Gastrocnemius medialis (tissue), 4 donors: ENCODE measurements at regions not wholly inside any gene's neighbourhood (a gene's known extent, or its start where the extent isn't known, plus 50 kb on each side); places are given as distances from the start of the nearest gene placed in this dataset.

ENCODE experiments used
- ATAC-seq, 2 donors: fragments of 150-250 bp; one replicate each; pipeline ENCODE4 v1.9.1; 2016
- DNase-seq, 2 donors: peaks; one replicate each; pipeline ENCODE4 v3.0.0-alpha.2; 2019
- H3K27ac ChIP-seq, 4 donors: fragments of 200-600 bp; sonication (generic); 1 replicate in 1 of 4; 2 replicates in 3 of 4; pipeline ENCODE4 v1.5.1; 2016 to 2018; ENCODE audit warnings: mild to moderate bottlenecking in 2 of 4, moderate library complexity in 1 of 4
- H3K27me3 ChIP-seq, 3 donors: fragments of 200-600 bp; sonication (generic) in 2 of 3; 1 replicate in 1 of 3; 2 replicates in 2 of 3; pipeline versions ENCODE4 v1.5.1 to v1.6.0; 2016 to 2019; ENCODE audit warnings: mild to moderate bottlenecking in 1 of 3, moderate library complexity in 1 of 3
- H3K36me3 ChIP-seq, 2 donors: fragments of 200-600 bp; sonication (generic) in 1 of 2; one replicate each; pipeline ENCODE4 v1.5.1; 2017 to 2018
- H3K4me1 ChIP-seq, 2 donors: fragments of 200-600 bp; sonication (generic) in 1 of 2; one replicate each; pipeline ENCODE4 v1.5.1; 2016 to 2017; ENCODE audit warnings: mild to moderate bottlenecking in 2 of 2
- H3K4me3 ChIP-seq, 4 donors: fragments of 200-600 bp; sonication (generic) in 3 of 4; 1 replicate in 1 of 4; 2 replicates in 3 of 4; pipeline ENCODE4 v1.5.1; 2016 to 2019; ENCODE audit warnings: mild to moderate bottlenecking in 2 of 4
- H3K9me3 ChIP-seq, 3 donors: fragments of 200-600 bp; sonication (generic) in 2 of 3; 1 replicate in 1 of 3; 2 replicates in 2 of 3; pipeline ENCODE4 v1.5.1; 2016 to 2019
- CTCF ChIP-seq, 5 experiments: fragments of 450-650 bp in 3 of 5; fragments of 200-600 bp in 2 of 5; sonication (generic) in 2 of 5; IDR thresholded peaks in 4 of 5; conservative IDR thresholded peaks in 1 of 5; 1 replicate in 4 of 5; 2 replicates in 1 of 5; pipeline ENCODE4 v1.5.1; 2016 to 2019; ENCODE audit warnings: antibody characterized with exemption in 5 of 5, mild to moderate bottlenecking in 3 of 5, moderate library complexity in 3 of 5
- POLR2A ChIP-seq, 2 donors: fragments of 450-650 bp; IDR thresholded peaks; one replicate each; pipeline ENCODE4 v1.6.1; 2017; ENCODE audit warnings: antibody characterized with exemption in 2 of 2, mild to moderate bottlenecking in 2 of 2, moderate library complexity in 2 of 2
- in situ Hi-C, 4 donors: fragments of 200-750 bp; cut with MboI; loops; one replicate each; pipeline versions ENCODE4 v1.15.0 to v1.8.0; 2017; ENCODE audit warnings: low sequenced_read_pairs in 4 of 4
- intact Hi-C: fragments of 100-400 bp; cut with DNase I; formaldehyde crosslinking; loops from one replicate; pipeline ENCODE4 v1.15.1; 2023; ENCODE audit warnings: low total_unique reads

GRCh38 chr13:50208826-50209335 lies 193.6 kb downstream of the KCNRG start:
- Histone ChIP-seq H3K4me3 (peak overlapping the region; percentile 7 to 41 (median 28)), H3K27me3 (no peaks in the 10 kb centered on the region), H3K4me1 (peaks cover 8% of the 10 kb centered on the region in 2 donors), H3K9me3 (no peaks in the 10 kb centered on the region), H3K27ac (peak overlapping the region in 2 of 4 donors; percentile 2 to 7), H3K36me3 (no peaks in the 10 kb centered on the region)
- no peak for TF ChIP-seq POLR2A (IDR thresholded peaks at IDR 0.05)
- no peak for TF ChIP-seq CTCF (IDR thresholded peaks at IDR 0.05 in 4 of 5, conservative IDR thresholded peaks at IDR 0.05 in 1 of 5)
- ATAC-seq (peak; percentile 60 to 64), DNase-seq (peak in 1 of 2 donors; percentile 29)
- intact Hi-C loops: no loop called here
- in situ Hi-C loops: no loop called here

- no peak overlapping the region for H3K27ac ChIP-seq
These were observed 194.4 kb downstream of the KCNRG start for GRCh38 chr13:50209631-50210030.

GRCh38 chr13:50213526-50213925 lies 198.3 kb downstream of the KCNRG start:
- intact Hi-C loops (no loop called here), in situ Hi-C loops (no loop called here)
- Histone ChIP-seq H3K36me3 (no peaks in the 10 kb centered on the region), H3K4me1 (peaks cover 6 to 7% of the 10 kb centered on the region in 2 donors), H3K4me3 (no peak overlapping the region), H3K9me3 (no peaks in the 10 kb centered on the region), H3K27me3 (no peaks in the 10 kb centered on the region), H3K27ac (no peak overlapping the region)
- ATAC-seq (no peak), DNase-seq (no peak)
- TF ChIP-seq POLR2A (IDR thresholded peaks at IDR 0.05) (no peak), CTCF (IDR thresholded peaks at IDR 0.05 in 4 of 5, conservative IDR thresholded peaks at IDR 0.05 in 1 of 5) (no peak)

More at GRCh38 chr13:50209631-50210030, 194.4 kb downstream of the KCNRG start:
- no peaks in the 10 kb centered on the region for H3K9me3 ChIP-seq
- DNase-seq (no peak), ATAC-seq (no peak)
- no peaks in the 10 kb centered on the region for H3K27me3 ChIP-seq
- H3K4me1 ChIP-seq: peaks cover 8% of the 10 kb centered on the region in 2 donors
- no peak overlapping the region for H3K4me3 ChIP-seq
- TF ChIP-seq POLR2A (IDR thresholded peaks at IDR 0.05) (no peak), CTCF (IDR thresholded peaks at IDR 0.05 in 4 of 5, conservative IDR thresholded peaks at IDR 0.05 in 1 of 5) (no peak)
- intact Hi-C loops: no loop called here
- H3K36me3 ChIP-seq: no peaks in the 10 kb centered on the region
- in situ Hi-C loops: no loop called here

GRCh38 chr13:50214514-50214913 lies 199.3 kb downstream of the KCNRG start:
- no peaks in the 10 kb centered on the region for H3K36me3 ChIP-seq
- in situ Hi-C loops (no loop called here), intact Hi-C loops (no loop called here)
- H3K9me3 ChIP-seq: no peaks in the 10 kb centered on the region
- ATAC-seq: no peak
- no peaks in the 10 kb centered on the region for H3K27me3 ChIP-seq
- no peak overlapping the region for H3K27ac ChIP-seq
- H3K4me1 ChIP-seq: no peaks in the 10 kb centered on the region
- H3K4me3 ChIP-seq: no peak overlapping the region
- TF ChIP-seq POLR2A (IDR thresholded peaks at IDR 0.05) (no peak), CTCF (IDR thresholded peaks at IDR 0.05 in 4 of 5, conservative IDR thresholded peaks at IDR 0.05 in 1 of 5) (no peak)
- no peak for DNase-seq

GRCh38 chr13:50215399-50215798 lies 200.2 kb downstream of the KCNRG start:
- intact Hi-C loops: no loop called here
- Histone ChIP-seq H3K36me3 (no peaks in the 10 kb centered on the region), H3K4me1 (no peaks in the 10 kb centered on the region), H3K9me3 (no peaks in the 10 kb centered on the region), H3K27me3 (no peaks in the 10 kb centered on the region), H3K27ac (no peak overlapping the region), H3K4me3 (no peak overlapping the region)
- in situ Hi-C loops: no loop called here
- TF ChIP-seq POLR2A (IDR thresholded peaks at IDR 0.05) (no peak), CTCF (IDR thresholded peaks at IDR 0.05 in 4 of 5, conservative IDR thresholded peaks at IDR 0.05 in 1 of 5) (no peak)
- ATAC-seq (no peak), DNase-seq (no peak)
